NOMO-1 (cell line): ENCODE measurements at regions not wholly inside any gene's neighbourhood (a gene's known extent, or its start where the extent isn't known, plus 50 kb on each side); places are given as distances from the start of the nearest gene placed in this dataset.

Source experiments
- DNase-seq, 2 experiments: peaks; one replicate each; lab custom pipeline; 2025; ENCODE audit not compliant: unreplicated experiment in 2 of 2; lab: John Stamatoyannopoulos, UW

DNA sequence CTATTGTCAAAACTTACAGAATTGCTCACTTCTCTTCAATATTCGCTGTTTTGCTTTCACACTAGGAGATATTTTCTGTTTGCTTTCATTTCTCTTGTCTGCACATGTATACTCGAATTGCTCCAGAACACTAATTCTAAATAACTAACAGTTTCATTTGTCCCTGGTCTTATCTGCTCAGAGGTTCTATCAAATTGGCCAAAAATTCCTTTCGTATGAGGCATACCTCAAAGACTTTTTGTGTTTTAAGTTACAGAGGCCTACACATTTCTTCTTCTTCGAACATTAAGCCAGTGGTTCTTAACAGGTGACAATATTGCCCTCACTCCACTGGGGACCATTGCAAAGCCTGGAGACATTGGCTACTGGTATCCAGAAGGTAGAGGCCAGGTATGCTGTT, 1314.6 kb downstream of the EFNB2 start:
- DNase-seq, result no peak

DNA sequence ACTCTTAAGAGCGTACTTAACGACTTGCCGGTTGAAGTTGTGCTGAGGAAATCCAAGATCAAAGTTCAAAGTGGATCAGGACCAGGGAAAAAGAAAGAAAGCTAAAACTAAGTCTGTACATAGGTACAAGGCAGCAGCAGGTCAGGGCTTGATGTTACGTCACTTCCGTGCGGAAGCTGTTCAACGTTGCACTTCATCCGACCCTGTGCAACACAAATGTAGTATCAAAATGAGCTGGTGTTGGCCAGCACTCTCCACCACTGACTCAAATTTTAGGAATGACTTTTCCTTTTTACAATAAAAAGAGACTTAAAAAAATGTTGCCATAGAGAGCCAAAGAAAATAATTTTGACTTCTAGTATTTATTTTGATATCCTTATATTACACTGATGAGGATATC, 1315.4 kb downstream of the EFNB2 start:
- DNase-seq, result no peak

DNA sequence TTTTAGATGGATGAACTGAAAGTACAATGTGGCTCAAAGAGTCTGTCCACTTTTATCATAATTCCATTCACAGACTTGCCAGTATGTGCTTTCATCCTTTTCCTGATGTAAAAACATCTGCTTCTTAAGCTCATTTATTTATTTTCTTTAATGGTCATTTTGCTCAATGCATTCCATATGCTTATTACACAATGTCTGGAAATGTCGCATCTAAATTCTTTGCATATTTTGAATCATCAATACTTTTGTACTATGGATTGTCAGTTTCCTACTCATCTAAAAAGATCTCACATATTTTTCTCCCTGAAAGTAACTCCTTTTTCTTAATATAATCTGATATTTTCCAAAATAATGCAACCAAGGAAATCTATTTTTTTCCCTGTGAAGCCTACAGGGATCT, 1315.8 kb downstream of the EFNB2 start:
- no peak for DNase-seq

DNA sequence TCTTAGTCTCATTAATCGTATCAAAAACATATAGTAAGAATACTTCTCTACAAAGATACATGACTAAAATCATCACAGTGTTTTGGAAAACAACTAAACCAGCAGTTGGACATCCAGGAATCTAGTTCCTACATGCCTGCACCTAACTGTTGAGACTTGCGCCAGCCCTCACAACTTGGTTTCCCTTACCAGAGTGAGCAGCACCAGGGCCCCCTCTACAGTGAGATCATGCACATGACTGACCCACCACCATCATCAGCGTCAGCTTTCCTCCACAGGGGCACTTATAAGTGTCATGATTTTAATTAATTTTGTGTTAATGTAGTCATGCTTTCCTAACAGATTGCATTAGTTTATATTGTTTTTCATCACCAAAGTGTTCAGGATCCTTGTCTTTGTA, 1322.0 kb downstream of the EFNB2 start:
- no peak for DNase-seq

DNA sequence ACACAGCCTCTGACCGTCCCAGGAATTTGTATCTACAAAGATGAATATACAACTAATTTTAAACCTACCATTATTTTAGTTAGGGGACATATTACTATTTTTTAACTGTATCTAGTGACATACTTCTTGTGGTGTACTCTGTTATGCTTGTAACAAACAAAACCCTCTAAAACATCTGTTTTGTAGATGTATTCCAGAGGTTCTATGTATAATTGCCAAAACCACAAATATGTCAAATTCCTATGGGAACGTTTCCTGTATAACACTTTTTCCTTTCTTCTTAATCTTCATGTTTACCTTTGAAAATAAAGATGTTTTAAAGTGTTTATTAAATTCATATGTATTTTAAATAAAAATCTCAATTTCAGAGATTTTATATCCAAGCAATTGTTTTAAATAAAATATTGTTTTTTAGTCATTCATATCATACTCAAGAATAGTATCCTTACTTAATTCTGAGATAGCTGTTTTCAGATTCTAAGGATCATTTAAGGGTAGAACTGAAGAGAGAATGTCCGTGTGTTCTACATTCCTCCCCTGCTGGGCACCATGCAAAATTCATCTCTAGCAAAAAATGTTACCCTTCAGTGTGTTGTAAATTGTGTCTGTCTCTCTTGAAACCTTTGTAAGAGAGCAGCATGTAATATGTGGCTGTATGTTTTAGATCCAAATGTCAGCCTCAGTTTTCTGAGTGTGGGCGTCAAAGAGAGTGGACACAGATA, 1327.7 kb downstream of the EFNB2 start:
- DNase-seq, result no peak

DNA sequence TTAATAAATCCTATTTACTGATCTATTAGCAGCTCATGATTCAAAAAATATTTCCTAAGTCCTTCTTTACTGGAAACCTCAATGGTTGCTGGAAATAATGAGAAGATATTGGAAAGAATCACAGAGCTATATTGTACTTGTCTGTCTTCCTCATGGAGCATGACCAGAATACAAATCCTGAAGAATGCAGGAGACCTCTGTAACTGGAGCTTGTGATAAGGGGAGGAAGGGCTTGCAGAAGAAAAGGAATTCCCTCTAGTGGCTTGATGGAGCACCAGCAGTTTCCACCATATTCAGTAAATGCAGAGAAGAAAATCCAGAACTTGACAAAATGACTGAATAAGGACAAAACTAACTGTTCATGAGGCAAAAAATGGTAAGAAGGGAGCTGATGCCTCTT, 1333.1 kb downstream of the EFNB2 start:
- DNase-seq, result peak in 1 of 2 experiments; percentile 27

DNA sequence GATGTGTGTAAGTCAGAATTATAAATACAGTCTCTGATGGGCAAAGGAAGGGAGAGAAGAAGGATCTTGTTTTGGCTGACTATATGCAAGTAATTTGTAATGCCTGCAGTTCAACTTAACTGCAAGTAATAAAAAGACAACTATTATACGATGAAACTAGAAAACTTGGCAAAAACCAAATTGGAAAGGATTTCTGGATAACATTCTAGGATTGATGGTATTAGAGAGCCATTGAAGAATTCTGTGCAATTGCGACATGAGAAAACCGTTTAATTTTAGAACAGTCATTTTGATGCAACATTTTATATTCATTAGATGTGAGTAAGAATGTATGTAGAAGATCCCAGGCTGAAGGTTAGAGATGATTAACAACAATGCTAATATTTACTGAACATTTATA, 1334.1 kb downstream of the EFNB2 start:
- no peak for DNase-seq

DNA sequence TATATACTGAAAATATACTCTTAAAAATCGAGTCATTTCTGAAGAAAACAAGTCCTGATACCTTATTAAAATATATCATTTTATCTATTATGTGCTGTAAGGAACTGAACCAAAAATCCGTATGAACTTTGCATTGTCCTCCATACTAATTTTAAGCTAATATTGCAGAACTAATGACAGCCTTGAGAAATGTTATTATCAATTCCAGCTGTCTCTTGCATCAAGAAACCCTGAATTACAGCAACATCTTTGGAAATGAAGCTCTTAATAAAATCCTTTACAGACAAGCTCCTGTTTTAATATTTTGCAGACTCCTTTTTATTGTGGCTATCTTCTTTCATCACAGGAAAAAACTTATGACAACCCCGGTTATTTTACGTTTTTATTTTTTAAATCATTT, 1335.3 kb downstream of the EFNB2 start:
- DNase-seq, result no peak

DNA sequence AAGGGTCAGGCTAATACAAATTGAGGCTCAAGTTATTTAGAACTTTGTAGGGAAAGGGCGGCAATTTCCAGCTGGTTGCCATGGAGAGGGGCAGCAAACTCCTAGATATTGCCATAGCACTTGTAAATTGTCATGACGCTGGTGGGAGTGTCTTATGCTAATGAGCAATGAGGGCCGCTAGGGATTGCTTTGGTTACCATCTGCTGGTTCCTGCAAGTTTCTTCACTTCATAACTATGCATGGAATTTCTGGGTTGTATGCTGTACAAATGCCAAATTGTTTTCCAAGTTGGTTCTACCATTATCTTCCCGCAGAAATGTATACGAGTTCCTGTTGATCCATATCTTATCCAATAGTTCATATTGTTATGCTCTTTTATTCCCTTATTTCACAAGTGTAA, 1339.4 kb downstream of the EFNB2 start:
- no peak for DNase-seq

DNA sequence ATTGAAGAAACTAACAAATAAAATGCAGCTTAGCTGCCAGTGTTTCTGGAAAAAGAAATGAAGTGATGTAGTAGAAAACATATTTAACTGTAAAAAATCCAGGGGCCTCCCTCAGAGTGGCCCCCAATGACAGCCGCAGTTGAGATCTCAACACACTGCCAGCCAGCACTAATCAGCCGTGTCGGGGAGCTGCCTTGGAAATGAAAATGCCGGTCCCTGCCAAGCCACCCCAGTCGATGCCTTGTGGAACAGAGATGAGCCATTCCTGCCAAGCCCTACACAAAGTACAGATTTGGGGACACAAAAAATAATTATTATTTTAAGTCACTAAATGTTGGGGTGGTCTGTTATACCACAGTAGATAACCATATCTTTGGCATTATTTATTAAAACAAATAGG, 1342.4 kb downstream of the EFNB2 start:
- DNase-seq, result no peak

DNA sequence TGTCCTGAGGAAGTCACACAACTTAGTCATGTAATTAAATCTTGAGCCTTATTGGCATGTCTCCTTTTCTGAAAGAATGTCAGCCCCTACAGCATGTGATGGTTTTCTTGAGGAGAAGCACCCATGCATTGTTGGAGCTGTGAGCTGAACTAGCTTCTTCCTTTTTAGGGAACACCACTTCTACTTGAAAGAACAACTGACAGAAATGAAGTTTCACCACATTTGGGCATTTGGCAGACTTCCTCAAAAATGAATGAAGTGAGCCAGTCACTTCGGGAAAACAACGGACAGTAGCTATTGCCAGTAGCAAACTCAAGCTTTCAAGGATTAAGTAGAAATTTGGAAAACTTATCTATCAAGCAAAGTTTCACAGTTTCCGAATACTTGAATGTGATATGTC, 1351.3 kb downstream of the EFNB2 start:
- no peak for DNase-seq

DNA sequence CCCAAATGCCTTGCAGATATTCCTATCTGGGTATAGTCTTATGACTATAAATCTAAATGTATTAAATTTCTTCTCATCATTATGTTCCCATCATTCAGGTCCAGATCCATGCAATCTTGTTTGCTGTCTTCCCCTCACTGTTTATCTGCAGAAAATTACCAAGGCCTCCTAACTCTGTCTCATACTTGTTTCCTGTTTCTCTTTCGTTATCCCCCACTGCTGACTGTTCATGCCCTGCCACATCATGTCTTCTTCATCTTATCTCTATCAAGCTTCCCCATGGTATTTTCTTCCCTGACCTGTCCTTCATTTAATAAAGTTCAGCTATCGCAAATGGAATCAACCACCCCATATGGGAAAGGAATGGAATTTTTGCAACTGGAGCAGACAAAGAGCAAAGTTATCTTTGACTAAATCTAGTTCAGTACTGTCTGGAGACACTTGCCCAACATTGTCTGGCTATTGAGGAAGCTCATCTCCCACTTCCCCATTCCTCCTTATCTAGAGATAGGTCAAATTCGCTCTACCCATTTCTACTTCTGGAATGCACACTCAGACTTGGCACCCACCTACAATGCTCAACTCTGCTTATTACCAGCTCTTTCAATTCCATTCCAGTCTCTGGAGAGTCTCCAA, 1358.1 kb downstream of the EFNB2 start:
- peak; percentile 36 to 81 for DNase-seq

DNA sequence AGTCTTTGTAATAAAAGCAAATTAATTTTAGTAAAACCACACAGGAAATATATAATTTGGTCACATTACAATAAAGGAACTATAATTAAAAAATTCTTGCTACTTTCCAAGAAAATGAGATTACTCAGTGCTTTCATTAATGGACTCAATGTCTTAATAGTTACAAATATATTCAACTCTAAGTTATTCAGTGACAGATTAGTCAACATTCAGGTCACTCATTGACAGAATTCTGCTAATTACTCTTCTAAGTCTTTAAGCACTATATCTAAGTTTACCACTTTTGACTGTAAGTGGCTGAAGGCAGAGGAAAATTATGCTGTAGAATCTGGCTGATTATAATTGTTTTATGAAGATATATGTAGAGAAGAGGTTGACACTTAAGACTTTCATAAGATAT, 1365.0 kb downstream of the EFNB2 start:
- DNase-seq, result no peak

DNA sequence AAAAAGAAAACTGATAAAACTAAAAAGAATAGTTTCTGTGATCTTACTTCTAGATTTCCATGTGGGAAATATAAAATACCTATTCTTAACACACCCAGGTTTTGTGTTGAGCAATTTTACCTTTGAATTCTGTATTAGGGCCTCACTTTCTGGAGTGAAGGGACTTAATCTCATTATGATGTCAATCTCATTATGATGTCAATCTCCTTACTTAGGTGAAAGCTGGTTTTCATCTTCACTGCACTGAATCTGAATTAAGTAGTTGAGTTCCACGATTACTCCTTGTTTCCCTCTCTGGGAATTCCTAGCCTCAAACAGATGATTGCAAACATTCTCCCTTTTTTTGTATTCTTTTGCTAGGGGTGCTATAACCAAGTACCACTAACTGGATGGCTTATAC, 1367.2 kb downstream of the EFNB2 start:
- DNase-seq, result no peak

DNA sequence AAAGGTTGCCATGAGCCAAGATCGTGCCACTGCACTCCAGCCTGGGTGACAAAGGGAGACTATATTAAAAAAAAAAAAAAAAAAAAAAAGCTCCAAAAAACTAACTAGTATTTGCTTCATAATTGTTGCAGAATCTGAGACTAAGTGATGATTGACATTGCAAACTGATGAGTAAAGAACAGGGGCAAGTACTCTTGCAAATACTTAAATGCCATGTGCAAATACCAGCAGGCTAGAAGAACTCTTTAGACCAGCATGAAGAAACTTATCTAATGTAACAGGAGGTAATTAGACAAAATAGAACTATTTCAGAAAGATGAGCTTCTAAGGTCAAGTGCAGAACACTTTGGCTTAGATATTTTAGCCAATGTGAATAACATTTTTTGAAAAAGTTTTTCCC, 1368.1 kb downstream of the EFNB2 start:
- no peak for DNase-seq

DNA sequence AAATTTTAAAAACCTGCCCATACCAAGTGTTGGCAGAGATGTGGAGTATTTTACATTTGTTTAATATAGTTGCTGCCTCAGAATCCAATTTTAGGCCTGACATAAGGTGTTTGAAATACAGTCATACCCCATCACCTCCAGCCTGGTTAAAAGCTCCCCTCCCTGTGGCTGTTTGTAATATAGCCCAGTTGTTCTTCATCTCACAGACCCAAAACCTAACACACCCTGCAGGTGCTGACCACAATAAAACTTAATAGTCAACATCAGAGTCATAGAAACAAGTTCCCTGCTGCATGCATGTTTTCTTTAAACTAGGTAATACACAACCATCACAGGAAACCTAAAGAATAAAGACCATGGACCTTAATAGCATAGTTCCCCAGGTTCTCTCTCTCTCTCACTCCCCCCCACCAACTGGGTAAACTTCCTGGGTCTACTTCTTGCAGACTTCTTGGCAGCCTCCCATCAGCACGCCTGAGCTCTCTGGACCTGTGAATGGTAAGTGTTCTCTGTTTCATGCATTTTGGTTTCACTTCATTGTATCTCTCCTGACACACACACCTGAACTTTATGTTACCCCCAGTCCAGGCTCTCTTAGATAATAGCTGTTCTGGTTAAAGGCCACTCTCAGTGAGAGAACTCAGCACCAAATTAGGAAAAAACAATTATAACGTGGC, 1369.9 kb downstream of the EFNB2 start:
- no peak for DNase-seq

DNA sequence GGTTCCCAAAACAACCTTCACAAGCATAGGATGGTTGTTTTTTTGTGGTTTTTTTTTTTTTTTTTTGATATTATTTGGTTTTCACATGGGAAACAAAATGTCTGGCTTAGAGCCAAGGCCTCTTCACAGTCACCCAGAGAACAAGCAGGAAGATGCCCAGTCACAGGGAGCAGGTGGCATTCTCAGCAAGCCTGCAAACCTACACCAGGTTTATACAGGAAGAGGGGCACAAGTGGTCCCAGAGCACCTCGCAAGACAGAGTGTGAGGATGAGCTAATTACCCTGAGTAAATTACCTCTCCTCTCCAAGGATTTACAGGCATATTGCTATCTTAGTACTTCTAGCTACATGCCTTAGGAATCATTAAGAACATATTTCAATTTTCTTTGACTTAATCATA, 1375.6 kb downstream of the EFNB2 start:
- DNase-seq, result no peak

DNA sequence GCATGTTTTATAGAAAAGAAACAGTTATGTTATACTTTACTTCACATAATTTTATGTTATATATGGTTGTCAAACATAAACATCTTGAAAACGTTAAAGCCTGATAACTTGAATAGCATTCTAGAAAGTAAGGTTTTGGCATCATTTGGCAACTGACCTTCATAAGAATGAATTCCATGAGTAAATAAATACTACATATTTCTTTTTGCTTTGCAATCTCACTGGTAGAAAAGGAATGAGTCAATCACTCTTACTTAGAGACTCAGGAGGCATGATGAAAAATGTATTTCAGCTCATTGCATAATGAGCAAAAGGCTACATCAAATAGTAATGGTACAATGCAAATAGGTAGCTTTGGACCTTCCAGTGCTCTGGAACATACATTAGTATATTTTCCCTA, 1381.9 kb downstream of the EFNB2 start:
- DNase-seq, result no peak

DNA sequence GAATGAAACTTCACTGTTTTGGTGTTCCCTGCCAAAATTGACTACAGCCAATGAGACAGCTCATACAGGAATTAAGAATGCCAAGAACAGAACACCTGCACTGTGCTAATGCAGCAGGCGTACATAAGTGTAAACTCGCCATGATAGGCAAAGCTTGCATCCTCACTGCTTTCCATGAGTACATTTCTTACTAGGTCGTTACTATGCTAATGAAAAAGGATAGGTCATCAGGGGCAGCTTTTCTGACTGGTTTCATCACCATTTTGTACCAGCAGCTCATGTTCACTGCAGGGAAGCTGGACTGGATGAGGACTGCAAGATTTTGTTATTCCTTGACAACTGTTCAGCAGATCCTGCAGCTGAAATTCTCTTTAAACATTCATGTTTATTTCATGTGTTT, 1383.8 kb downstream of the EFNB2 start:
- no peak for DNase-seq

DNA sequence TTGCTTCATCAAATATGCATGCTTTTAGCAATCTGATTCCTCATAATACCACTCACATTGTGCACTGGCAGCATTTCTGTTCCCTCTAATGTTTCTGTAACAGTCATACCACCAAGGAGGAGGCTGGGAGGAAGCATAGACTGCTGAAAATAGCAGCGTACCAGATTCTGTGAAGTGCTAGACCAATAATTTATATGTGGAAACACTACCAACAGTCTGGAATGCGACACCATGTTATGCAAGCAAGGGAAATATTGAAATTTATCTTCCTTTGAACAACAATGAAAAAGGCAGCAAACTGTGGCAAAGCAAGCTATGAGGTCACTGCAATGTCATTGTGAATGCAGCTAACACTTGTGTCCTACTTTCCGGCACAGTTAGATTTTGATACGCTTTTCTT, 1388.0 kb downstream of the EFNB2 start:
- no peak for DNase-seq

DNA sequence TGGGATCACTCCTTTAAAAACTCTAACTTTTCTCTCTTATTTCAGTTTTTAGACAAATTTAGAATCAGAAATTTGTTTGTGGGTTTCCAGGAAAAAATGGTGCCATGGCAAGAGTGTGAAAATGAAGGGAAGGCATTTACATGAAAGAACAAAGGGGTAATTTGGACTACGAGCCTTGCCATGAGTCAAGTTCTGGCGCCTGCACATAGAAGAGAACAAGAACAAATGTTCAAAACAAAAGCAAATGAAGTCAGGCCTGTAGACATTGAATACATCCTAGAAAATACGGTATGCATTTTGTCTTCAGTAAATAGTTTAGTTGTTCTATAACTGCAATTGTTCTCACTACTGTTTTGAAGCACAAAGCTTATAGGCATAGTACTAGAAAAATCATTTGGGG, 1390.5 kb downstream of the EFNB2 start:
- no peak for DNase-seq

DNA sequence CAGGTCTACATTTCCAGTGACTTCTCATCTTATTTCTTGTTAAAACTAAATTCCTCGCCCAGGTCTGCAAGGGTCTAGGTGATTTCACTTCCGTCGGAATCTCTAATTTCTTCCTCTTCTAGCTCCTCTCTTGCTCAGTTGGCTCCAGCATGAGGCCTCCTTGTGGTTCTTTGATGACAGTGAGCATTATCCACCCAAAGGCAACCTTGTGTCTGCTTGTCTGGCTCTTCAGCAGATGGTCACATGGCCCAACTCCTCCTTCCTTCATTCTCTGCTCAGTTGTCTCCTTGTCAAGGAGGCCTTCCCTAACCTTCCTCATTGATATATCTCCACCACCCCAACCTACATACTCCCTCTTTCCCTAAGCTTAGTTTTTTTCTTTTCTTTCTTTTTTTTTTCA, 1391.4 kb downstream of the EFNB2 start:
- DNase-seq, result peak; percentile 20 to 61
